EH (cell line): ENCODE measurements at regions not wholly inside any gene's neighbourhood (a gene's known extent, or its start where the extent isn't known, plus 50 kb on each side); places are given as distances from the start of the nearest gene placed in this dataset.

ENCODE experiments used
- DNase-seq: peaks from one replicate; pipeline ENCODE4 v3.0.0-alpha.2; 2015; ENCODE audit warnings: low read depth

- DNase-seq, result no peak
Measured at GRCh38 chr4:160836431-160836830, 1327.4 kb downstream of the FSTL5 start.

- DNase-seq, result no peak
Measured at GRCh38 chr4:160846121-160846520, 1317.7 kb downstream of the FSTL5 start.

GRCh38 chr4:160847228-160847627 lies 1316.6 kb downstream of the FSTL5 start:
- no peak for DNase-seq

GRCh38 chr4:160848489-160848888 lies 1315.3 kb downstream of the FSTL5 start:
- no peak for DNase-seq

- no peak for DNase-seq
Measured at GRCh38 chr4:160848901-160849760, 1314.7 kb downstream of the FSTL5 start.

GRCh38 chr4:160864253-160864652 lies 1299.5 kb downstream of the FSTL5 start:
- no peak for DNase-seq

GRCh38 chr4:160869899-160870298 lies 1293.9 kb downstream of the FSTL5 start:
- DNase-seq, result no peak

GRCh38 chr4:160872491-160872890 lies 1291.3 kb downstream of the FSTL5 start:
- no peak for DNase-seq

- no peak for DNase-seq
Measured at GRCh38 chr4:160877087-160877790, 1286.6 kb downstream of the FSTL5 start.

GRCh38 chr4:160880180-160880579 lies 1283.6 kb downstream of the FSTL5 start:
- no peak for DNase-seq

- no peak for DNase-seq
Measured at GRCh38 chr4:160887668-160888067, 1276.1 kb downstream of the FSTL5 start.

GRCh38 chr4:160894128-160894527 lies 1269.7 kb downstream of the FSTL5 start:
- no peak for DNase-seq

GRCh38 chr4:160894809-160895208 lies 1269.0 kb downstream of the FSTL5 start:
- DNase-seq, result no peak

GRCh38 chr4:160927311-160927710 lies 1236.5 kb downstream of the FSTL5 start:
- no peak for DNase-seq

- DNase-seq, result no peak
Measured at GRCh38 chr4:160928482-160928881, 1235.3 kb downstream of the FSTL5 start.

GRCh38 chr4:160947653-160948052 lies 1216.1 kb downstream of the FSTL5 start:
- DNase-seq, result no peak

- DNase-seq, result no peak
Measured at GRCh38 chr4:160956875-160957274, 1206.9 kb downstream of the FSTL5 start.

GRCh38 chr4:160969925-160970324 lies 1193.9 kb downstream of the FSTL5 start:
- no peak for DNase-seq

GRCh38 chr4:160980091-160980490 lies 1183.7 kb downstream of the FSTL5 start:
- DNase-seq, result no peak

GRCh38 chr4:160981083-160981482 lies 1182.7 kb downstream of the FSTL5 start:
- no peak for DNase-seq

- DNase-seq, result no peak
Measured at GRCh38 chr4:160983035-160983434, 1180.8 kb downstream of the FSTL5 start.

GRCh38 chr4:161002386-161002785 lies 1161.4 kb downstream of the FSTL5 start:
- no peak for DNase-seq

GRCh38 chr4:161003418-161004057 lies 1160.3 kb downstream of the FSTL5 start:
- DNase-seq, result no peak
